ENCODE measurements at regions not wholly inside any gene's neighbourhood (a gene's known extent, or its start where the extent isn't known, plus 50 kb on each side); places are given as distances from the start of the nearest gene placed in this dataset.

GRCh38 chr15:81498294-81498693 lies 124.3 kb upstream of the TMC3 start:
- intact Hi-C loops (cut with DNase I) = no loop called here
- H3K27ac ChIP-seq = no peak overlapping the region
- no peaks in the 10 kb centered on the region for H3K36me3 ChIP-seq
- no peak for TF ChIP-seq CTCF (IDR thresholded peaks at IDR 0.05)
- ATAC-seq (no peak), FAIRE-seq (no peak), DNase-seq (no peak)
- H3K27me3 ChIP-seq = no peaks in the 10 kb centered on the region
- no peaks in the 10 kb centered on the region for H3K9me3 ChIP-seq
- no peak overlapping the region for H3K4me3 ChIP-seq
- WGBS, 2 donors = 95 to 98% methylated on average over 6 of the region's 6 CpGs
- H3K4me1 ChIP-seq = no peaks in the 10 kb centered on the region

- Histone ChIP-seq H3K27me3 (no peaks in the 10 kb centered on the region), H3K4me1 (no peaks in the 10 kb centered on the region), H3K4me3 (no peak overlapping the region), H3K27ac (no peak overlapping the region), H3K36me3 (no peaks in the 10 kb centered on the region), H3K9me3 (no peaks in the 10 kb centered on the region)
- 85 to 89% methylated on average over 6 of the region's 6 CpGs for WGBS, 2 donors
- TF ChIP-seq CTCF (IDR thresholded peaks at IDR 0.05) = no peak
- DNase-seq (no peak), ATAC-seq (no peak), FAIRE-seq (no peak)
- intact Hi-C loops (cut with DNase I) = no loop called here
These were observed 123.2 kb upstream of the TMC3 start for GRCh38 chr15:81497238-81497637.

- no peak overlapping the region for H3K4me3 ChIP-seq
- DNase-seq = no peak
- WGBS, 2 donors = 80 to 82% methylated on average over 8 of the region's 8 CpGs
- no peak for TF ChIP-seq CTCF (IDR thresholded peaks at IDR 0.05)
- H3K36me3 ChIP-seq = no peaks in the 10 kb centered on the region
- no peak overlapping the region for H3K27ac ChIP-seq
- H3K4me1 ChIP-seq = no peaks in the 10 kb centered on the region
- no peaks in the 10 kb centered on the region for H3K9me3 ChIP-seq
- no peak for FAIRE-seq
- H3K27me3 ChIP-seq = no peaks in the 10 kb centered on the region
- ATAC-seq = no peak
- intact Hi-C loops (cut with DNase I) = no loop called here
These were observed 121.9 kb upstream of the TMC3 start for GRCh38 chr15:81495780-81496467.

- intact Hi-C loops (cut with DNase I) = no loop called here
- Histone ChIP-seq H3K9me3 (no peaks in the 10 kb centered on the region), H3K27me3 (no peaks in the 10 kb centered on the region), H3K27ac (no peak overlapping the region), H3K4me3 (no peak overlapping the region), H3K4me1 (no peaks in the 10 kb centered on the region), H3K36me3 (no peaks in the 10 kb centered on the region)
- DNase-seq (no peak), ATAC-seq (no peak), FAIRE-seq (no peak)
- TF ChIP-seq CTCF (IDR thresholded peaks at IDR 0.05) = no peak
- 80 to 81% methylated on average over 6 of the region's 6 CpGs for WGBS, 2 donors
These were observed 119.1 kb upstream of the TMC3 start for GRCh38 chr15:81492969-81493645.

GRCh38 chr15:81492331-81492968 lies 118.4 kb upstream of the TMC3 start:
- no peak for TF ChIP-seq CTCF (IDR thresholded peaks at IDR 0.05)
- 74 to 82% methylated on average over 3 of the region's 3 CpGs for WGBS, 2 donors
- Histone ChIP-seq H3K27ac (no peak overlapping the region), H3K36me3 (no peaks in the 10 kb centered on the region), H3K4me3 (no peak overlapping the region), H3K27me3 (no peaks in the 10 kb centered on the region), H3K4me1 (no peaks in the 10 kb centered on the region), H3K9me3 (no peaks in the 10 kb centered on the region)
- intact Hi-C loops (cut with DNase I) = no loop called here
- DNase-seq = no peak
- no peak for FAIRE-seq
- ATAC-seq = no peak
